Raji (cell line): ENCODE measurements at regions not wholly inside any gene's neighbourhood (a gene's known extent, or its start where the extent isn't known, plus 50 kb on each side); places are given as distances from the start of the nearest gene placed in this dataset.

Experiments
- POLR2A ChIP-seq: IDR thresholded peaks from 2 replicates; pipeline ENCODE4 v1.6.1; 2011; ENCODE audit warnings: low read depth, low read length, control low read depth; ENCODE audit not compliant: insufficient read depth

- TF ChIP-seq POLR2A: no peak
These were observed 515.9 kb upstream of the PKN2 start for GRCh38 chr1:88168126-88168525.

GRCh38 chr1:88169139-88169538 is 514.9 kb upstream of the PKN2 start:
- no peak for TF ChIP-seq POLR2A

GRCh38 chr1:88169939-88170338 is 514.1 kb upstream of the PKN2 start:
- no peak for TF ChIP-seq POLR2A

GRCh38 chr1:88175120-88175630 is 508.9 kb upstream of the PKN2 start:
- no peak for TF ChIP-seq POLR2A

GRCh38 chr1:88175631-88176226 is 508.3 kb upstream of the PKN2 start:
- TF ChIP-seq POLR2A: no peak

- TF ChIP-seq POLR2A: no peak
These were observed 504.1 kb upstream of the PKN2 start for GRCh38 chr1:88179943-88180342.

- no peak for TF ChIP-seq POLR2A
These were observed 503.5 kb upstream of the PKN2 start for GRCh38 chr1:88180449-88181108.

GRCh38 chr1:88186911-88187310 is 497.2 kb upstream of the PKN2 start:
- no peak for TF ChIP-seq POLR2A

- TF ChIP-seq POLR2A: no peak
These were observed 496.0 kb upstream of the PKN2 start for GRCh38 chr1:88188038-88188437.

- TF ChIP-seq POLR2A: no peak
These were observed 494.5 kb upstream of the PKN2 start for GRCh38 chr1:88189525-88189924.

GRCh38 chr1:88191917-88192316 is 492.2 kb upstream of the PKN2 start:
- no peak for TF ChIP-seq POLR2A

GRCh38 chr1:88194542-88194941 is 489.5 kb upstream of the PKN2 start:
- TF ChIP-seq POLR2A: no peak

GRCh38 chr1:88200545-88200944 is 483.5 kb upstream of the PKN2 start:
- TF ChIP-seq POLR2A: no peak

- TF ChIP-seq POLR2A: no peak
These were observed 480.0 kb upstream of the PKN2 start for GRCh38 chr1:88204111-88204510.

- TF ChIP-seq POLR2A: no peak
These were observed 479.4 kb upstream of the PKN2 start for GRCh38 chr1:88204612-88205167.

- no peak for TF ChIP-seq POLR2A
These were observed 475.7 kb upstream of the PKN2 start for GRCh38 chr1:88208389-88208788.
